ENCODE measurements at regions not wholly inside any gene's neighbourhood (a gene's known extent, or its start where the extent isn't known, plus 50 kb on each side); places are given as distances from the start of the nearest gene placed in this dataset.

GRCh38 chr20:48180618-48181017, 395.3 kb upstream of the SULF2 start:
- TF ChIP-seq YY1 (IDR thresholded peaks at IDR 0.05; ENCODE audit: low read depth): no peak
- no peak for TF ChIP-seq EP300 (IDR thresholded peaks at IDR 0.05; ENCODE audit: borderline replicate concordance)
- no peak for TF ChIP-seq TAF1 (IDR thresholded peaks at IDR 0.05; ENCODE audit: low read depth)
- TF ChIP-seq RAD21 (IDR thresholded peaks at IDR 0.05; ENCODE audit: low read depth): no peak
- TF ChIP-seq USF1 (IDR thresholded peaks at IDR 0.05): no peak
- no peak for TF ChIP-seq NFIC (IDR thresholded peaks at IDR 0.05)
- TF ChIP-seq CEBPB (IDR thresholded peaks at IDR 0.05): no peak

Data from Ishikawa (cell line).